ENCODE measurements at regions not wholly inside any gene's neighbourhood (a gene's known extent, or its start where the extent isn't known, plus 50 kb on each side); places are given as distances from the start of the nearest gene placed in this dataset.

DNA sequence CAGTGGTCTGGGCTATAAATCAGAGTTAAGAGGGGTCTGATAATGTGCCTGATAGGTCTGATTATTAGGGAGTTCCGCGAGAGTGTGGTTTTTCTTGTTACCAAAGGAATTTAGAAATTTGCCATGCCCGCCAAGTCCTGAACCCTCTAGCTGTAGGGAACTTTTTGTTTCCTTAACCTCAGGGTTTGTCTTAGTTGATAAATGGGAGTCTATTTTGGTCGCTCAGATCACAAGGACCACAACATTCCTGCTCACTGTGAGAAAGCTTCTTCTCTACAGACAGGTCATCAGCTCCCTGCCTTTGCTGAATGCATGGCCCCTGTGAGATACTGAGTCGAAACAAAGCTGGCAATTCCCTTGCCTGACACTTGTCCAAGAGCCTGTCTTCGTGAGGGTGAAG, 497.8 kb downstream of the HS3ST4 start:
- intact Hi-C loops (cut with DNase I), result no loop called here
- no peaks in the 10 kb centered on the region for H3K4me1 ChIP-seq (ENCODE audit: control insufficient read depth in 1 of 2, insufficient read depth in 2 of 2, low read length in 2 of 2)
- H3K4me3 ChIP-seq (ENCODE audit: low read length in 2 of 2), result no peak overlapping the region
- H3K36me3 ChIP-seq (ENCODE audit: control insufficient read depth in 1 of 2, insufficient read depth in 2 of 2, low read length in 1 of 2), result no peaks in the 10 kb centered on the region
- 10 to 23% methylated on average over 6 of the region's 6 CpGs for WGBS, 2 donors
- no peak overlapping the region for H3K27ac ChIP-seq (ENCODE audit: low read depth in 1 of 2, low read length in 2 of 2)
- H3K9me3 ChIP-seq (ENCODE audit: control insufficient read depth, low read length), result peaks cover 5% of the 10 kb centered on the region
- no peak for ATAC-seq (ENCODE audit: low FRiP score)
- H3K27me3 ChIP-seq (ENCODE audit: control insufficient read depth in 1 of 2, insufficient read depth in 2 of 2, low read length in 1 of 2), result no peaks in the 10 kb centered on the region
- no peak for DNase-seq

DNA sequence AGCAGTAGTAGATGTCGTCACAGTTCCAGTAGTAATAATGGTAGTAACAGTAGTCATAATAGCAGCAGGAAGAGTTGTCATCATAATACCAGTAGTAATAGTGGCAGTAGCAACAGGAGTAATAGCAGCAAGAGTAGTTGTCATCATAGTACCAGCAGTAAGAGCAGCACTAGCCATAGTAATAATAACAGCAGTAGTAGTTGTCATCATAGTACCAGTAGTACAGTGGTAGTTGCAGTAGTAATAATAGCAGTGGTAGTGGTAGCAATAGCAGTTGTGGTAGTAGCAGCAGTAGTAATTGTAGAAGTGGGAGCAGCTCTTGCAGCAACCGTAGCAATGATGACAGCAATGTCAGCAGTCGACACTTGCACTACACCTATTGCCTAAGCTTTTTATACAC, 502.8 kb downstream of the HS3ST4 start:
- no peak for DNase-seq
- Histone ChIP-seq H3K36me3 (ENCODE audit: control insufficient read depth in 1 of 2, insufficient read depth in 2 of 2, low read length in 1 of 2) (no peaks in the 10 kb centered on the region), H3K4me1 (ENCODE audit: control insufficient read depth in 1 of 2, insufficient read depth in 2 of 2, low read length in 2 of 2) (no peaks in the 10 kb centered on the region), H3K27ac (ENCODE audit: low read depth in 1 of 2, low read length in 2 of 2) (no peak overlapping the region), H3K4me3 (ENCODE audit: low read length in 2 of 2) (no peak overlapping the region), H3K9me3 (ENCODE audit: control insufficient read depth, low read length) (peaks cover 2% of the 10 kb centered on the region), H3K27me3 (ENCODE audit: control insufficient read depth in 1 of 2, insufficient read depth in 2 of 2, low read length in 1 of 2) (no peaks in the 10 kb centered on the region)
- no peak for ATAC-seq (ENCODE audit: low FRiP score)
- WGBS, 2 donors, result 92 to 93% methylated on average over 3 of the region's 3 CpGs
- intact Hi-C loops (cut with DNase I), result no loop called here

DNA sequence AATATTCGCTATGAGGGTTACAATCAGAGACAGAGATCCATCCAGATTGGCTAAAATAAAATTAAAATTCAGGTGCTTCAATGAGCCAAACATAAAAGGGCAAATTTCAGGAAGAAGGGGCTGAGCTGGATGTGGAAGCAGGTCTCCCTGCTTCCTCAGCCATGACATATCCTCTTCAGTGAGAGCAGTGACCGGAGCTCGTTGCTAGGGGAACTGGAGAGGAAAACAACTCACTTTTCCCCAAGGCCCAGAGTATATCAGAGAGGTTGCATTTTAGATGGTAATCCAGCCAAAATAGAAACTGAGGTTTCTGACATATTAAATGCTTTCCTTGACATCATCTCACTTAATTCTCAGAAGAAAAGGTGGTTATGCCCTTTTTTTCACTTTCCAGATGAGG, 503.5 kb downstream of the HS3ST4 start:
- no peak overlapping the region for H3K27ac ChIP-seq (ENCODE audit: low read depth in 1 of 2, low read length in 2 of 2)
- peaks cover 2% of the 10 kb centered on the region for H3K9me3 ChIP-seq (ENCODE audit: control insufficient read depth, low read length)
- ATAC-seq (ENCODE audit: low FRiP score), result no peak
- no peaks in the 10 kb centered on the region for H3K4me1 ChIP-seq (ENCODE audit: control insufficient read depth in 1 of 2, insufficient read depth in 2 of 2, low read length in 2 of 2)
- H3K27me3 ChIP-seq (ENCODE audit: control insufficient read depth in 1 of 2, insufficient read depth in 2 of 2, low read length in 1 of 2), result no peaks in the 10 kb centered on the region
- WGBS, 2 donors, result 29 to 43% methylated on average over 3 of the region's 3 CpGs
- H3K4me3 ChIP-seq (ENCODE audit: low read length in 2 of 2), result no peak overlapping the region
- intact Hi-C loops (cut with DNase I), result no loop called here
- H3K36me3 ChIP-seq (ENCODE audit: control insufficient read depth in 1 of 2, insufficient read depth in 2 of 2, low read length in 1 of 2), result no peaks in the 10 kb centered on the region
- DNase-seq, result no peak

DNA sequence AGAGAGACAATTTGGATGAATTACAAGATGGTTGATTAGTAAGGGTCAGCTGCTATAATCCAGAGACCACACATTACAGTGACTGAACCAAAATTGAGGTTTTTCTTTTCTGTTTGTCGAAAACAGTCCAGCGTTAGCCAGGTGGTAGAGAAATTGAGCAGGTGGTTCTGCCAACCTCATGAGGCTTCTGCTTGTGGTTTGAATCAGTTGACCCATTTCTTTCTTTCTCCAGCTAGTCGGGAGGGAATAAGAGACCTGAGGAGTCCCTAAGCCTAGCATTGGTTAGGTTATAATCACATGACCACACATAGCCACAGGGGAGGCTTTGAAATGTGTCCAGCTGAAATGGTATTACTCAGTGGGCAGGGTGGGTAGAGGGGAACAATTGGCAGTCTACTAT, 504.6 kb downstream of the HS3ST4 start:
- Histone ChIP-seq H3K4me3 (ENCODE audit: low read length in 2 of 2) (no peak overlapping the region), H3K27ac (ENCODE audit: low read depth in 1 of 2, low read length in 2 of 2) (no peak overlapping the region), H3K9me3 (ENCODE audit: control insufficient read depth, low read length) (peaks cover 2% of the 10 kb centered on the region), H3K27me3 (ENCODE audit: control insufficient read depth in 1 of 2, insufficient read depth in 2 of 2, low read length in 1 of 2) (no peaks in the 10 kb centered on the region), H3K4me1 (ENCODE audit: control insufficient read depth in 1 of 2, insufficient read depth in 2 of 2, low read length in 2 of 2) (no peaks in the 10 kb centered on the region), H3K36me3 (ENCODE audit: control insufficient read depth in 1 of 2, insufficient read depth in 2 of 2, low read length in 1 of 2) (no peaks in the 10 kb centered on the region)
- no peak for DNase-seq
- ATAC-seq (ENCODE audit: low FRiP score), result no peak
- intact Hi-C loops (cut with DNase I), result no loop called here
- 68 to 76% methylated on average over 3 of the region's 3 CpGs for WGBS, 2 donors

DNA sequence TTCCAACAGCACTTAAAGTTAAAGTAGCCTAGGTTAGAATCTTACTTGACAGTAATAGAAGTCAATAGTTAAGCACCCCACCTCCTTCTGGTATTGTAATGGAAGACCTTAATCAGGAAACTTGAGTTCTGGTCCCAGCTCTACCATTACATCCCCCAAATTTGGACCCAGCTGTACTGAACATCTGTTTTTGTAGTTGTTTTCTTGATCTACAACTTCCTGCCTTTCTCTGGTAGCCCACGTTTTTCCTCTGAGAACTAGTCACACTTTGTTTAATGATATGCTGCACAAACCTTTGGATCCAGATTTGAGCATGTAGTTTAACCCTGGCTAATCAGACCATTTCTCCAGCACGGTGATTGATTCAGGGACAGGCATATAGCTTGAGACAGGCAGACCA, 505.0 kb downstream of the HS3ST4 start:
- ATAC-seq (ENCODE audit: low FRiP score), result no peak

DNA sequence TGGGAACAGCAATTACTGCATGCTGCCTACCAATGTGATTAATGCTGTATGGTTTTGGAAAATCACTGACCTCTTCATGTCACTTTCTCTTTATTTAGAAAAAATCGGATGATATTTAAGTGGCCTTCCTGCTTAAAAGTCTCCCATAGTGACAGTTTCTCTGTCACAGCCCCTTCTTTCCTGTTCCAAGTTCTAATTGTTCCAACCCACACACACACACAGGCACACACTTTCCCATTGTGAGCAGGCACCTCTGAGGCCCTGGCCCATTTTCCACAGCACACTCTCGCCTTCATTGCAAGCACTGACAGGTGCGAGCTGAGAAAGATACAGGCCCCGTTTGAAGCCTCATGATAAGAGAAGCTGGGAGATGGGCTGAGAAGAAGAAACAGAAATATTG, 505.9 kb downstream of the HS3ST4 start:
- intact Hi-C loops (cut with DNase I), result no loop called here
- DNase-seq (no peak), ATAC-seq (ENCODE audit: low FRiP score) (no peak)
- Histone ChIP-seq H3K36me3 (ENCODE audit: control insufficient read depth in 1 of 2, insufficient read depth in 2 of 2, low read length in 1 of 2) (no peaks in the 10 kb centered on the region), H3K27me3 (ENCODE audit: control insufficient read depth in 1 of 2, insufficient read depth in 2 of 2, low read length in 1 of 2) (no peaks in the 10 kb centered on the region), H3K27ac (ENCODE audit: low read depth in 1 of 2, low read length in 2 of 2) (no peak overlapping the region), H3K4me3 (ENCODE audit: low read length in 2 of 2) (no peak overlapping the region), H3K4me1 (ENCODE audit: control insufficient read depth in 1 of 2, insufficient read depth in 2 of 2, low read length in 2 of 2) (no peaks in the 10 kb centered on the region), H3K9me3 (ENCODE audit: control insufficient read depth, low read length) (peaks cover 2% of the 10 kb centered on the region)
- WGBS, 2 donors, result 60 to 64% methylated on average over 4 of the region's 4 CpGs

More for the DNA sequence above, 505.0 kb downstream of the HS3ST4 start:
- Histone ChIP-seq H3K36me3 (ENCODE audit: control insufficient read depth in 1 of 2, insufficient read depth in 2 of 2, low read length in 1 of 2) (no peaks in the 10 kb centered on the region), H3K27ac (ENCODE audit: low read depth in 1 of 2, low read length in 2 of 2) (no peak overlapping the region), H3K9me3 (ENCODE audit: control insufficient read depth, low read length) (peaks cover 2% of the 10 kb centered on the region), H3K4me1 (ENCODE audit: control insufficient read depth in 1 of 2, insufficient read depth in 2 of 2, low read length in 2 of 2) (no peaks in the 10 kb centered on the region), H3K27me3 (ENCODE audit: control insufficient read depth in 1 of 2, insufficient read depth in 2 of 2, low read length in 1 of 2) (no peaks in the 10 kb centered on the region), H3K4me3 (ENCODE audit: low read length in 2 of 2) (no peak overlapping the region)
- intact Hi-C loops (cut with DNase I), result no loop called here
- DNase-seq, result no peak
- WGBS, 2 donors, result 13 to 16% methylated on average over 2 of the region's 2 CpGs

DNA sequence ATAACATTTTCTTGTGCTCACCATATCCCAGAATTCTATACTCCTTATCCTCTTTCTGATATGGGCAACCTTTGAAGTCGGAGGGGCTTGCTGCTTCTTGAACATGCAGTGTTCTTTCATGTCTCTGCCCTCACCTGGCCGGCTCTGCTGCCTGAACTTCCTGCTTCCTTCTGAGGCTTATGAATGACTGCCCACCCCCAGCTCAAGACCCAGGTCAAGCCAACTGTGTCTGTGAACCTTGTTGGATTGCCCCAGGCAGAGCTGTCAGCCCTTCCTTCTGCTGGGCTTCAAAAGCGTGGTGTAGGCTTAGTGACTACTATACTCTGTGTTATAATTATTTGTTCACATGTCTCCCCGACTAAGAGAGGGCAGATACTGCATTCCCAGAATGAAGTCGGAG, 506.5 kb downstream of the HS3ST4 start:
- no peak overlapping the region for H3K4me3 ChIP-seq (ENCODE audit: low read length in 2 of 2)
- H3K36me3 ChIP-seq (ENCODE audit: control insufficient read depth in 1 of 2, insufficient read depth in 2 of 2, low read length in 1 of 2), result no peaks in the 10 kb centered on the region
- ATAC-seq (ENCODE audit: low FRiP score) (no peak), DNase-seq (no peak)
- no peaks in the 10 kb centered on the region for H3K4me1 ChIP-seq (ENCODE audit: control insufficient read depth in 1 of 2, insufficient read depth in 2 of 2, low read length in 2 of 2)
- no peak overlapping the region for H3K27ac ChIP-seq (ENCODE audit: low read depth in 1 of 2, low read length in 2 of 2)
- H3K27me3 ChIP-seq (ENCODE audit: control insufficient read depth in 1 of 2, insufficient read depth in 2 of 2, low read length in 1 of 2), result no peaks in the 10 kb centered on the region
- WGBS, 2 donors, result 43 to 75% methylated on average over 5 of the region's 5 CpGs
- intact Hi-C loops (cut with DNase I), result no loop called here
- peaks cover under 1% of the 10 kb centered on the region for H3K9me3 ChIP-seq (ENCODE audit: control insufficient read depth, low read length)

DNA sequence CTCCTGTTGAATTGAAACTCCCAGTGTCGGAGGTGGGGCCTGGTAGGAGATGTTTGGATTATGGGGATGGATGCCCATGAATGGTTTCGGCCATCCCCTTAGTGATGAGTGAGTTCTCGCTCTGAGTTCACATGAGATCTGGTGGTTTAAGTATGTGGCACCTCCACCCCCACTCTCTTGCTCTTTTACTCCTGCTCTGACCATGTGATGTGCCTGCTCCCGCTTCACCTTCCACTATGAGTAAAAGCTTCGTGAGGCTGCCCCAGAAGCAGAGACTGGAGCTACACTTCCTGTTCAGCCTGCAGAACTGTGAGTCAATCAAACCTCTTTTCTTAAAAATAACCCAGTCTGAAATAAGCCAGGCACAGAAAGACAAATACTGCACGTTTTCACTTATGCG, 512.4 kb downstream of the HS3ST4 start:
- ATAC-seq (ENCODE audit: low FRiP score) (no peak), DNase-seq (no peak)
- 41 to 53% methylated on average over 7 of the region's 7 CpGs for WGBS, 2 donors
- no peaks in the 10 kb centered on the region for H3K36me3 ChIP-seq (ENCODE audit: control insufficient read depth in 1 of 2, insufficient read depth in 2 of 2, low read length in 1 of 2)
- intact Hi-C loops (cut with DNase I), result no loop called here
- peaks cover 5% of the 10 kb centered on the region for H3K9me3 ChIP-seq (ENCODE audit: control insufficient read depth, low read length)
- H3K27ac ChIP-seq (ENCODE audit: low read depth in 1 of 2, low read length in 2 of 2), result no peak overlapping the region
- no peaks in the 10 kb centered on the region for H3K4me1 ChIP-seq (ENCODE audit: control insufficient read depth in 1 of 2, insufficient read depth in 2 of 2, low read length in 2 of 2)
- H3K27me3 ChIP-seq (ENCODE audit: control insufficient read depth in 1 of 2, insufficient read depth in 2 of 2, low read length in 1 of 2), result no peaks in the 10 kb centered on the region
- H3K4me3 ChIP-seq (ENCODE audit: low read length in 2 of 2), result no peak overlapping the region

DNA sequence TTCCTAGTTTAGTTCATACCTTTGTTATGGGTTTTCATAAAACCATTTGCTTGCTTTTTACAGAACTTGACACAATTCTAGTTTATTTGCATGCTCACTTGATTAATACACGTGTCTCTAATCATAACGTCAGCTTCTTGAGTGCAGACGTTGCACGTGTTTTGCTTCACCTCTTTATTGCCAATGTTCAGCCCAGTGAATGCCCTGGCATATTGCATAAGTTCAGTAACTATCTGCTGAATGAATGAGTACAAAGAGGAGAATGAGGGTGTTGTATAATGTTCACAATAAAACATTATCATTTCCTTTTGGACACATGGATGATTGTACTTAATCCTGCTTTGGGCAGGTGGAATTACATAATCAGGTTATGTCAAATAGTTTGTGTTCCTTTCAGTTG, 519.8 kb downstream of the HS3ST4 start:
- no peak for DNase-seq
- Histone ChIP-seq H3K36me3 (ENCODE audit: control insufficient read depth in 1 of 2, insufficient read depth in 2 of 2, low read length in 1 of 2) (no peaks in the 10 kb centered on the region), H3K27ac (ENCODE audit: low read depth in 1 of 2, low read length in 2 of 2) (no peak overlapping the region), H3K27me3 (ENCODE audit: control insufficient read depth in 1 of 2, insufficient read depth in 2 of 2, low read length in 1 of 2) (no peaks in the 10 kb centered on the region), H3K4me1 (ENCODE audit: control insufficient read depth in 1 of 2, insufficient read depth in 2 of 2, low read length in 2 of 2) (no peaks in the 10 kb centered on the region), H3K9me3 (ENCODE audit: control insufficient read depth, low read length) (no peaks in the 10 kb centered on the region), H3K4me3 (ENCODE audit: low read length in 2 of 2) (no peak overlapping the region)
- no peak for ATAC-seq (ENCODE audit: low FRiP score)
- intact Hi-C loops (cut with DNase I), result no loop called here
- 56 to 66% methylated on average over 4 of the region's 4 CpGs for WGBS, 2 donors
